ENCODE measurements at regions not wholly inside any gene's neighbourhood (a gene's known extent, or its start where the extent isn't known, plus 50 kb on each side); places are given as distances from the start of the nearest gene placed in this dataset.

DNA sequence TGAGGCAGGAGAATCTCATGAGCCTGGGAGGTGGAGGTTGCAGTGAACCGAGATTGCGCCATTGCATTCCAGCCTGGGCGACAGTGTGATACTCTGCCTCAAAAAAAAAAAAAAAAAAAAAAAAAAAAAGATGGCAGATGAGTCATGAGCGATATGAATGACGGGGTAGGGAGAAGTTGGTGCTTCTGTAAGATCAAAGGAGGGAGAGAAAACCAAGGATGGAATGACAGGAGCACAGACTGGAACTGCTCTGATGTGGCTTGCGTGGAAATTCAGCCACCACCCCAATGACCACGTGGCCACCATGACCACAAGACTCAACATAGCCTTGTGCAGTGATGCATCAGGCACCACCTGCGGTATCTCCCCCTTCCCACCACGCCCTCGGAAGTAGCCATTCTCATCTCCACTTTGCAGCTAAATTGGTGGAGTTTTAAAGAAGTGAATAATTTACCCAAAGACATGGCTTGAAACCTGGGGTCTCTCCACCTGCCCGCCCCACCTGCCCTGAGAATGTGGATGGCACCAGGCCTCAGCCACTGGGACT, 96.0 kb downstream of the ACKR3 start:
- DNase-seq (no peak), ATAC-seq (no peak)
- Histone ChIP-seq H3K9me3 (ENCODE audit: control insufficient read depth in 2 of 3, low read length in 3 of 3) (no peaks in the 10 kb centered on the region), H3K27me3 (ENCODE audit: control insufficient read depth in 2 of 2, insufficient read depth in 2 of 2, low read length in 2 of 2) (no peaks in the 10 kb centered on the region), H3K4me3 (ENCODE audit: low read length) (no peak overlapping the region), H3K4me1 (ENCODE audit: control insufficient read depth in 2 of 2, insufficient read depth in 2 of 2, low read length in 2 of 2) (no peaks in the 10 kb centered on the region), H3K27ac (ENCODE audit: low read depth, low read length) (no peak overlapping the region), H3K36me3 (ENCODE audit: control insufficient read depth in 2 of 3, insufficient read depth in 3 of 3, low read length in 3 of 3) (no peaks in the 10 kb centered on the region)
- ChIA-PET POLR2A (no interaction called here), CTCF (no interaction called here)
- Mint-ChIP-seq H3K27me3 (peaks cover 4 to 21% (median 17%) of the 10 kb centered on the region in 5 donors), H3K9me3 (peaks cover 0 to 7% (median 5%) of the 10 kb centered on the region in 11 donors), H3K4me1 (no peaks in the 10 kb centered on the region), H3K27ac (no peak overlapping the region), H3K4me3 (no peak overlapping the region), H3K36me3 (peaks cover 0 to 4% (median 0%) of the 10 kb centered on the region in 5 donors)
- intact Hi-C loops (cut with micrococcal nuclease), result no loop called here

DNA sequence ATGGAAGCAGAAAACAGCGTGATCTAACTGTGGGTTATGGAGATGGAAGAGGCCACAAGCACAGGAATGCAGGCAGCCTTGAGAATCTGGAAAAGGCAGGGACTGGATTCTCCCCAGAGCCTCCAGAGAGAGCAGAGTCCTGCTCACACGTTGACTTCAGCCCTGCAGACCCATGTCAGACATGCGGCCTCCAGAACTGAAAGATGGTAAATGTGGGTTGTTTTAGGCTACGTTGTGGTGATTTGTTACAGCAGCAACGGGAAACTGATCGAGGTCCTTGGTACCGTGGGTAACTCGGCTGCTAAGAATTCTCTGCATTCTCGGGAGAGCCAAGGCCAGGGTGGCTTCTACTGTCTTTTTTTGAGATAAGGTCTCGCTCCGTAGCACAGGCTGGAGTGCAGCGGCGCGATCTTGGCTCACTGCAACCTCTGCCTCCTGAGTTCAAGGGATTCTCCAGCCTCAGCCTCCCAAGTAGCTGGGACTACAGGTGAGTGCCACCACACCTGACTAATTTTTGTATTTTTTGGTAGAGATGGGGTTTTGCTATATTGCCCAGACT, 97.1 kb downstream of the ACKR3 start:
- Mint-ChIP-seq H3K27ac (no peak overlapping the region), H3K4me3 (no peak overlapping the region), H3K27me3 (peaks cover 4 to 24% (median 17%) of the 10 kb centered on the region in 5 donors), H3K4me1 (no peaks in the 10 kb centered on the region), H3K9me3 (peaks cover 0 to 7% (median 5%) of the 10 kb centered on the region in 11 donors), H3K36me3 (peaks cover 0 to 4% (median 0%) of the 10 kb centered on the region in 5 donors)
- H3K27me3 ChIP-seq (ENCODE audit: control insufficient read depth in 2 of 2, insufficient read depth in 2 of 2, low read length in 2 of 2), result no peaks in the 10 kb centered on the region
- H3K4me1 ChIP-seq (ENCODE audit: control insufficient read depth in 2 of 2, insufficient read depth in 2 of 2, low read length in 2 of 2), result no peaks in the 10 kb centered on the region
- no peaks in the 10 kb centered on the region for H3K36me3 ChIP-seq (ENCODE audit: control insufficient read depth in 2 of 3, insufficient read depth in 3 of 3, low read length in 3 of 3)
- intact Hi-C loops (cut with micrococcal nuclease), result no loop called here
- no peak overlapping the region for H3K4me3 ChIP-seq (ENCODE audit: low read length)
- ATAC-seq (no peak), DNase-seq (no peak)
- POLR2A ChIA-PET, result no interaction called here
- CTCF ChIA-PET, result no interaction called here
- no peaks in the 10 kb centered on the region for H3K9me3 ChIP-seq (ENCODE audit: control insufficient read depth in 2 of 3, low read length in 3 of 3)
- H3K27ac ChIP-seq (ENCODE audit: low read depth, low read length), result no peak overlapping the region

DNA sequence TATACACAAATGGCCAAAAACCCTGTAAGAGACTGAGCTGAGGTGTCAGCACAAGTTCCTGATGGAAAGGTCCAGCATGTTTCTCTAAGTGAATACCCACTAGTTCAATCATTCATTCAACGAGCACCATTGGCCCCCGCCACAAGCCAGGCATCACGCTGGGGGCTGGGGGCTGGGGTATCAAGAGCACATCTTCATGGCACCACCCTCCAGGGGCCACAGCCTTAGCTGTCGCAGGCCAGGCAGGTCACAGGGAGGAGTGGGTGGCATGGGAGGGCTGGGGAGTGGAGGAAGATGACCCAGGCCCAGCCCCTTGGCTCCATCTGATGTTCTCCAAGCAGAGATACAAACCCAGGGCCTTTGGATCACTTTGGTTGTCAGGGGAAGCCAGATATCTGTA, 97.9 kb downstream of the ACKR3 start:
- ATAC-seq, result no peak
- Histone ChIP-seq H3K4me3 (ENCODE audit: low read length) (no peak overlapping the region), H3K27me3 (ENCODE audit: control insufficient read depth in 2 of 2, insufficient read depth in 2 of 2, low read length in 2 of 2) (no peaks in the 10 kb centered on the region), H3K4me1 (ENCODE audit: control insufficient read depth in 2 of 2, insufficient read depth in 2 of 2, low read length in 2 of 2) (no peaks in the 10 kb centered on the region), H3K27ac (ENCODE audit: low read depth, low read length) (no peak overlapping the region), H3K9me3 (ENCODE audit: control insufficient read depth in 2 of 3, low read length in 3 of 3) (no peaks in the 10 kb centered on the region), H3K36me3 (ENCODE audit: control insufficient read depth in 2 of 3, insufficient read depth in 3 of 3, low read length in 3 of 3) (no peaks in the 10 kb centered on the region)
- H3K27ac Mint-ChIP-seq, result no peak overlapping the region
- H3K27me3 Mint-ChIP-seq, result peaks cover 0 to 19% (median 12%) of the 10 kb centered on the region in 5 donors
- no peak for DNase-seq
- ChIA-PET CTCF (no interaction called here), POLR2A (no interaction called here)
- H3K4me3 Mint-ChIP-seq, result no peak overlapping the region
- no peaks in the 10 kb centered on the region for H3K4me1 Mint-ChIP-seq
- peaks cover 0 to 4% (median 0%) of the 10 kb centered on the region in 5 donors for H3K36me3 Mint-ChIP-seq
- intact Hi-C loops (cut with micrococcal nuclease), result no loop called here
- H3K9me3 Mint-ChIP-seq, result peaks cover 0 to 7% (median 5%) of the 10 kb centered on the region in 11 donors

DNA sequence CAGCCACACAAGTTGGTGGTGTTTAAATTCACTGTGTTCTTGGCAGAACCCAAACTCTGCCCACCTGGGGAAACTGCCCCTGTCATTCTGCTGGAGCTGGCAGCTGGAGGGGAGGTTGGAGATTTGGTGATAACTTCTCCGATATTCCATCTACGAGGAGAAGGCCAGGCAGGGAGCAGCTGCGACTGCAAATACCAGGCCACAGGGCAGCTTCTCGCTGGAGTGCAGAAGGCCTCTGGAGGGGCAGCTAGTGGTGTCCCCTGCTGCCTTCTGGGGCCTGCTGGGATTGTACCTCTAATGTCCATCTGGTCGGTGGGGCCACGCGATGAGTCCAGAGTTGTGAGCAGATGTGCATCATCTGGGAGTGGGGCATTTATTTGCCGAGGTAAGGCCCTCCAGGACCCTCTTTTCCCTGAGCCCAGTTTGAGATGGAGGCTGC, 98.9 kb downstream of the ACKR3 start:
- CTCF ChIA-PET, result no interaction called here
- no peaks in the 10 kb centered on the region for H3K4me1 Mint-ChIP-seq
- POLR2A ChIA-PET, result no interaction called here
- no peak for ATAC-seq
- H3K27ac Mint-ChIP-seq, result no peak overlapping the region
- H3K27me3 Mint-ChIP-seq, result peaks cover 0 to 19% (median 7%) of the 10 kb centered on the region in 5 donors
- H3K36me3 Mint-ChIP-seq, result peaks cover 0 to 4% (median 0%) of the 10 kb centered on the region in 5 donors
- H3K27me3 ChIP-seq (ENCODE audit: control insufficient read depth in 2 of 2, insufficient read depth in 2 of 2, low read length in 2 of 2), result no peaks in the 10 kb centered on the region
- H3K27ac ChIP-seq (ENCODE audit: low read depth, low read length), result no peak overlapping the region
- no peaks in the 10 kb centered on the region for H3K36me3 ChIP-seq (ENCODE audit: control insufficient read depth in 2 of 3, insufficient read depth in 3 of 3, low read length in 3 of 3)
- peaks cover 0 to 7% (median 5%) of the 10 kb centered on the region in 11 donors for H3K9me3 Mint-ChIP-seq
- no peak for DNase-seq
- H3K4me1 ChIP-seq (ENCODE audit: control insufficient read depth in 2 of 2, insufficient read depth in 2 of 2, low read length in 2 of 2), result no peaks in the 10 kb centered on the region
- intact Hi-C loops (cut with micrococcal nuclease), result no loop called here
- no peak overlapping the region for H3K4me3 Mint-ChIP-seq
- no peak overlapping the region for H3K4me3 ChIP-seq (ENCODE audit: low read length)
- no peaks in the 10 kb centered on the region for H3K9me3 ChIP-seq (ENCODE audit: control insufficient read depth in 2 of 3, low read length in 3 of 3)

DNA sequence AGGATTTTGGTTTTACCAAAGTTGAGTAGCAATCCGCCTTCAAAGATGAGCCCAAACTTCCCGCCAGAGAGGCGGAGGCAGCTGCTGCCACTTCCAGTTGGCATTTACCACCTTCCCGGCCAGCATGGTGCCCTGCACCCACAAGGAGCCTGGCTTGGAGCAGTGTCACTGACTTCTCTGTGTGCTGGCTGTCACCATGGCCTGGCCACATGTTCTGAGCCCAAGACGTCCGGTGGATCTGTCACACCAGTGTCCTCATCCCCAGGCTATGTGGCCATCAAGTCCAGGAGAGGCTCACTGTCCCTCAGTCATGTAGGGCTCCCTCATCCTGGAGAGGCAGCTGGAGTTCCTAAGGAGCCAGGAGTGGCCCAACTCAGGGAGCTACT, 100.6 kb downstream of the ACKR3 start:
- no peak overlapping the region for H3K4me3 ChIP-seq (ENCODE audit: low read length)
- no peaks in the 10 kb centered on the region for H3K4me1 ChIP-seq (ENCODE audit: control insufficient read depth in 2 of 2, insufficient read depth in 2 of 2, low read length in 2 of 2)
- Mint-ChIP-seq H3K9me3 (peaks cover 0 to 6% (median 3%) of the 10 kb centered on the region in 11 donors), H3K4me3 (no peak overlapping the region), H3K4me1 (no peaks in the 10 kb centered on the region), H3K27ac (no peak overlapping the region), H3K36me3 (peaks cover 0 to 4% (median 0%) of the 10 kb centered on the region in 5 donors), H3K27me3 (peaks cover 0 to 20% (median 0%) of the 10 kb centered on the region in 5 donors)
- H3K36me3 ChIP-seq (ENCODE audit: control insufficient read depth in 2 of 3, insufficient read depth in 3 of 3, low read length in 3 of 3), result no peaks in the 10 kb centered on the region
- no peak for DNase-seq
- ChIA-PET POLR2A (no interaction called here), CTCF (no interaction called here)
- no peak for ATAC-seq
- H3K27me3 ChIP-seq (ENCODE audit: control insufficient read depth in 2 of 2, insufficient read depth in 2 of 2, low read length in 2 of 2), result no peaks in the 10 kb centered on the region
- H3K27ac ChIP-seq (ENCODE audit: low read depth, low read length), result no peak overlapping the region
- no peaks in the 10 kb centered on the region for H3K9me3 ChIP-seq (ENCODE audit: control insufficient read depth in 2 of 3, low read length in 3 of 3)
- intact Hi-C loops (cut with micrococcal nuclease), result no loop called here

DNA sequence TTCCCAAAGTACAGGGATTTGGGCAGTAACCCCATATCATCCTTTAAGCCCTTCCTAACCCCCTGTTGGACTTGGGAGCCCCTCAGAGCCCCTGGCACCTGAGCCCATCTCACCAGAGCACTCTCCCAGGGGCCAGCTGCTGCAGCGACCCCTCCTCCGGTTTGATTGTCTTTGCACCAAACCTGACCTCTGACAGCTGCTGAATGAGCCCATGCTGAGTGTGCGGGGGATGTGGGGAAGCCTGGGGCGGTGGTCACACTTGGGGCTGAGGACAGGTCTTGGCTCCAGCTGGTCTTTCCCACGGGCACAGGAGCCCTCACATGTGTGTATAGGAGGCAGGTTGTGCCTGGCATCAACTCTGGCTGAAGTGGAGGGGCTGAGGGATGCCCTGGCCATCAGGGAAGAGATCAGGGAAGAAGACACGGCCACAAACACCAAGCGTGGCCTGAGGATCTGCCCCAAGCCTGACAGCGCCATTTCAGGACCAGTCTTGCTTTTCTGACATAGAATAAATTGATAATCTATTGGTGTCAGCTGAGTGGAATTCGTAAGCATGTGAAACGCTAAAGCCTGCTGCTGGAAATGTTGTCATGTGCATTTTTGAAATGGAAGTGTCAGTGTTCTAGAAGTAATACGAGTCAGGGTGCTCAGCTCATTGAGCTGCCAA, 102.4 kb downstream of the ACKR3 start:
- no peaks in the 10 kb centered on the region for H3K9me3 Mint-ChIP-seq

DNA sequence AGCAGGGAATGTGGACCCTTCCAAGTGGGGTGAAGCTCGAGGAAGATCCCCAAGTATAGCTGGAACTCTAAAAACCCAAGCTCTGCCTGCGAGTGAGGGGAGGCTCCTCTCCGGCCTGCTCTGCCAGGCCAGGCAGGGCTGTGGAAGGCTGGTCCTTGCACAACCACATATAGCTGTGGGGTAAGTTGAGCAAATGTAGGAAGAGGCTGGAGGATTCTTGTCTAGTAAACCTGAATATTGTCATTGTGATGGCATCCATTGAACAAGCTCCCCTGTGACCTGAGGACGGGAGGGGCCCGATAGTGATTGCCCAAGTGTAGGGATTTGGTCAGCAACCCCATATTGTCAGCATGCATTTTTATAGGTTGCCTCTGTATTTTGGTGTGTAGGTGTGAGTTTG, 103.0 kb downstream of the ACKR3 start:
- Mint-ChIP-seq H3K36me3 (no peaks in the 10 kb centered on the region), H3K27me3 (peaks cover 3 to 34% (median 17%) of the 10 kb centered on the region in 5 donors), H3K27ac (no peak overlapping the region), H3K4me3 (no peak overlapping the region), H3K9me3 (no peaks in the 10 kb centered on the region), H3K4me1 (peaks cover 0 to 1% (median 0%) of the 10 kb centered on the region in 7 donors)
- ChIA-PET CTCF (no interaction called here), POLR2A (no interaction called here)
- Histone ChIP-seq H3K4me3 (ENCODE audit: low read length) (no peak overlapping the region), H3K27ac (ENCODE audit: low read depth, low read length) (no peak overlapping the region), H3K9me3 (ENCODE audit: control insufficient read depth in 2 of 3, low read length in 3 of 3) (no peaks in the 10 kb centered on the region), H3K27me3 (ENCODE audit: control insufficient read depth in 2 of 2, insufficient read depth in 2 of 2, low read length in 2 of 2) (no peaks in the 10 kb centered on the region), H3K36me3 (ENCODE audit: control insufficient read depth in 2 of 3, insufficient read depth in 3 of 3, low read length in 3 of 3) (no peaks in the 10 kb centered on the region), H3K4me1 (ENCODE audit: control insufficient read depth in 2 of 2, insufficient read depth in 2 of 2, low read length in 2 of 2) (no peaks in the 10 kb centered on the region)
- no peak for ATAC-seq
- no peak for DNase-seq
- intact Hi-C loops (cut with micrococcal nuclease), result no loop called here

More for the DNA sequence above, 102.4 kb downstream of the ACKR3 start:
- no peak overlapping the region for H3K27ac Mint-ChIP-seq
- Histone ChIP-seq H3K4me3 (ENCODE audit: low read length) (no peak overlapping the region), H3K9me3 (ENCODE audit: control insufficient read depth in 2 of 3, low read length in 3 of 3) (no peaks in the 10 kb centered on the region), H3K4me1 (ENCODE audit: control insufficient read depth in 2 of 2, insufficient read depth in 2 of 2, low read length in 2 of 2) (no peaks in the 10 kb centered on the region), H3K36me3 (ENCODE audit: control insufficient read depth in 2 of 3, insufficient read depth in 3 of 3, low read length in 3 of 3) (no peaks in the 10 kb centered on the region), H3K27ac (ENCODE audit: low read depth, low read length) (no peak overlapping the region), H3K27me3 (ENCODE audit: control insufficient read depth in 2 of 2, insufficient read depth in 2 of 2, low read length in 2 of 2) (no peaks in the 10 kb centered on the region)
- intact Hi-C loops (cut with micrococcal nuclease), result no loop called here
- H3K36me3 Mint-ChIP-seq, result no peaks in the 10 kb centered on the region
- ATAC-seq, result no peak
- ChIA-PET CTCF (no interaction called here), POLR2A (no interaction called here)
- peaks cover 0 to 1% (median 0%) of the 10 kb centered on the region in 7 donors for H3K4me1 Mint-ChIP-seq
- no peak overlapping the region for H3K4me3 Mint-ChIP-seq
- DNase-seq, result no peak
- peaks cover 0 to 28% (median 12%) of the 10 kb centered on the region in 5 donors for H3K27me3 Mint-ChIP-seq
